RPMI8226 (cell line): ENCODE measurements at regions not wholly inside any gene's neighbourhood (a gene's known extent, or its start where the extent isn't known, plus 50 kb on each side); places are given as distances from the start of the nearest gene placed in this dataset.

Experiments used
- DNase-seq: peaks from one replicate; pipeline ENCODE4 v3.0.0-alpha.2; 2015

GRCh38 chr9:88326936-88327335 lies 61.3 kb upstream of the SPIN1 start:
- no peak for DNase-seq

DNA sequence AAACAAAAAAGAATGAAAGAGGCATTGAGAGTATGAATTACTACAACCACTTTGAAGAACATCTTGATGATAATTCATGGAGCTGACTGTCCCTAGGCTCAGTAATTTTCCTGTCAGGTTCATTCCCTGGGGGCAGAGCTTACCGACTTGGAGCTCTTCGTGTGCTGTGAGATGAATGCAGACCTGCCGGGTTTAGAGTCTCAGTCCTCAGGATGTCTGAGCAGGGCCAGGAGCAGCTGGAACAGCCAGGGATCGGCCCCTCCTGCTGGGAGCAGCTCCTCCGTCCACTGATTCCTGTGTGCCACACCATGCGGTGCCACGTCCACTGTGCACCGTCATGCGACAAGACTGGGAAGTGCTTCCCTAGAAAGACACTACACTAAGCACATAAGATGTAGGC lies 62.2 kb upstream of the SPIN1 start:
- no peak for DNase-seq

DNA sequence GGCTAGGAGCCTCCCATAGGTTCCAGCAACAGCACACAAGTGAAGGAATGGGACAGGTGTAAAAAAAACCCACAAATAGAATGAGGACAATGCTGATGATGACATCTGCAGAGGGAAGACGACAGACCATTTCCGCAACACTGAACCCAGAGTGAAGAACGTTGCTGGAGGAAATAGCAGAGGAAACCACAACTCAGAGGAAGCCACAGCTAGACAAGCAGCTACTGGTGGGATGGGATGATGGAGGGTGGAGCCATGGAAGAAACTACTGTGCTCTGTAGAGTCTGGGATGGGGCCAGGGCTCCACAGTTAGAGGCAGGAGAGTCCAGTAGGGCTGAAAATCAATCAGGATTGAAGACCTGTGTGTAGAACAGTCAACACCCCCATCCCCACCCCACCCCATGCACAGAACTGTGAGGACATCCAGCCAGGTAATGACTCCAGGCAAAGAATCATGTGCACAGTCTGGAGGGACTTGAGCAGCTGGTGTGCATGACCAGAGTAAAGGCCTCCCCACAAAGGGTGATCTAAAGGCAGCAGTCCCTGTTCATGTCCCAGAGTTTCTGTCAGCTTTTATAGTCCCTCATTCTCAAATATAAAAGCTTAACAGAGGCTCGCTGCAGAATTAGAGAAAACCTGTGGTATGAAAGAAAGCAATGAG lies 65.2 kb upstream of the SPIN1 start:
- peak; percentile 12 for DNase-seq

DNA sequence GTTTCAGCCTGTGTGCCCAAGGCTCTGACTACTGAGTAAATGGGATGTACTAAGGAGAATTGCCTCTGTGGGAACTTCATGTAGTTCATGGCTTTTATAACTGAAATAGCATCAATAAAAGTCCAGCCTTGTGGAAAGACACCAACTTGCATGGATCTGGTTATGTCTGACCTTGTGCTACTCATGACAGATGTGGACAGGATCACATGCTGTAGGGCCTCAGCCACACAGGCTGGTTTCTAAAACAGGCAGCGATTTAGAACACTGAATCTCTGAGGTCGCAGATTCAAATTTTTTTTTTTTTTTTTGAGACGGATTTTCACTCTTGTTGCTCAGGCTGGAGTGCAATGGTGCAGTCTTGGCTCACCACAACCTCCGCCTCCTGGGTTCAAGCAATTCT lies 66.5 kb upstream of the SPIN1 start:
- no peak for DNase-seq

DNA sequence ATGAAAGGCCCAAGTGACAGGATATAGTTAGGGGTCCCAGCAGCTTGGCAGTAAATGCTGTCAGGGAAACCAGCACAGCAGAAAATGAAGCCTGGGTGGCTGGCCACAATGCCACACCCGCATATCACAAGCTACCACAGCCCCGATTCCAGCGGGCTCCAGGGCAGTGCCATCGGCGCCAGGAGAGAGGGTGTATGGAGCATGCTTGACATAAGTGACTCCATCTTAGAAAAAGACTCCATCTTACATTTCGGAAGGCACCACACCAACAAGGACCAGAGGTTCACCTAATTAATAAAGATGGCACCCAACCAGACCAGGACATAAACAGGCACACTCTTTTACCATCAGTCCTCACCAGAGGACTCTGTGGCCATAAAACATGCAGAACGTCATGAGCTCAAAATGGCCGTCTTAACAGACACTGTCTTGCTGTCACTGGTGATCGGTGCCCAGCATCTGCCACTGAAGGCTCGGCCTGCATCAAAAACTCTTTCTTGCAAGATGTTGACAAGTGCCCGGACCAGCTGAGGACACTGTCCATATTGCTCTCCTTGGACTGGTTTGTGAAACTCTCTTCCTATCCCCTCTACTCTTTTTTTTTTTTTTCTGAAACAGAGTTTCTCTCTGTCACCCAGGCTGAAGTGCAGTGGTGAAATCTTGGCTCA lies 67.4 kb upstream of the SPIN1 start:
- no peak for DNase-seq

DNA sequence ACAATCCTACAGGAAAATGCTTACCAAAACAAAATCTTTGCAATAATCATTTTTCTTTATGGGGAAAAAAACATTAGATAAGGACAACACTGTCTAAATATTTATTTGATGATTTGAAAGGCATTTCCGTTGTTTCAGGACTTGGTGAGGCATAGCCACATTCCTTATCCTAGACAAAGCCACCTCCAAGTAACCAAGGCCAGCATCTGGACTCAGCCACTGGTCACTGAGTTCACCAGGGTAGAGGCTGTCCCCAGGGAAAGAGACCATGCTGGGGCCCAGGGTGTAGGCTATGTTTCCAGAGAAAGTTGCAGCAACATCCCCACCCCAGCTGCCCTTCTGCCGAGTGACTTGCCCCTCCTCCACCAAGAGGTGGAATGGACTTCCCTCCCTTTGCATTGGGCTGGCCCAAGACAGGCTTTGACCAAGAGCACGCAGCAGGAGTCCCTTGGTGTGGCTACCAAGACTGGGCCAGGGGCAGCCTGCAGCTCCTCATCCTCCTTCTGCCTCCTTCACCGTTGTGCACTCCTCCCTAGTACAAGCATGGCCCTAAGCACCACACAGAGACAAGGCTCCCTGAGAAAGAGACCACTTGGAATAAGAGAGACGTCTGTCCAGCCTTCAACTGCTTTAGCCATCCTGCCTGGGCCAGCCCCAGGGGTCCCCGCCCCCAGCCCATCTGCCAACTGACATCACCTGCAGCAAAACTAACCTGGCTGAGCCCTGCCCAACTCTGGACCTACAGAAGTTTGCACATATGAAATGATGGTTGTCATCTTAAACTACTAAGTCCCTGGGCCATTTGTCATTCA lies 68.1 kb upstream of the SPIN1 start:
- no peak for DNase-seq

DNA sequence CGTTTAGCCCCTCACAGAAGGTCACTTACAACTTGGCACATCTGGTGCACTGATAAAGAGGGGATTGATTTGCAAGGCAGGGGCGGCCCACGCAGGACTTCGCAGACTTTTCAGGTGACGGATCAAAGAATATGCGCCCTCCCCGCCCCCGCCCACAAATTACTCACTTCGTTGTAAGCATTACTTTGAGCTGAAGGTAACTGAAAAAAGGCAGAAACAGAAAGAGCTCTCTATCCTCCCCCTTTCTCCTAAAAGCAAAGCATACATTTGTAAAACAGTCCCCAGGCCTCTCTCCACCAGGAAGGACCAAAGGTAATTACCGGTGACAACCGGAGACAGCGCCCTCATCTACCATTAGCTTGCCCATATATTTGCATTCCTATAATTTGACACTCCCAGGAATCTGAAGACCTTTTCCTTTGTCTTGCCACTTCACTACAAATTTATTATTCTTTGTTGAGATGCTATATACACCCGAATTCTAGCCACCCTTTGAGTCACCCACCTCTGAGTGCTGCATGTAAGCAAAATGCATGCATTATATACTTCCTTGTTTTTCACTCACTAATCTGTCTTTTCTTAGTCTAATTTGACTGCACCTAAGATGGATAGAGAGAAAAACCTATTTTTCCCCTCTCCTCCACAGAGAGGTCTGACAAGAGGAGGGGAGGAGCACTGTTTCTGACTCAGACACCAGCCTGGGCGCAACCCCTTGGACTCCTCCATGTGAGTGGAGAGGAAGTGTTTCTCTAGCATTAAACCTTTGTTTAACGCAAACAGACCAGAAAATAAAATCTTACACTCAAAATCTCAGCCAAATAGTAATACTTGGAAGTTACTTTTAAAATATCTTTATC lies 74.7 kb upstream of the SPIN1 start:
- DNase-seq: no peak

GRCh38 chr9:88312517-88313103 lies 75.6 kb upstream of the SPIN1 start:
- DNase-seq: no peak

DNA sequence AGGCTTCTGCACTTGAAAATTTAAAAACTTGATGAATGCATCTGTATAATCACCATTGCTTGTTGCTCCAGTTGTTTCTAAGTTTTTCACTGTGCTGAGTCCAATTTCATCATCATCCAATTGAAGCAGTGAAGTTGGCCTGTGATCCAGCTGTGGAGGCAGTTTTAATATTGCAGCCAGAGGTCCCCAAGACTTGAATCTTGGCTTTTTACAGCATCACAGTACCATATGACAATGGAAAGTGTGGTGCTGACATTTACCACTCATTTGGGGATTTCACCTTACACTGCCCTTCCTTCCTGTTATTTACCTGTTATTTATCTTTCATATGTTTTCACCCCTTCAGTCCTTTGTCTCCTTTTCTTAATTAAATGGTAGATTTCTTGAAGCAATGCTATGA lies 76.2 kb upstream of the SPIN1 start:
- DNase-seq: no peak

DNA sequence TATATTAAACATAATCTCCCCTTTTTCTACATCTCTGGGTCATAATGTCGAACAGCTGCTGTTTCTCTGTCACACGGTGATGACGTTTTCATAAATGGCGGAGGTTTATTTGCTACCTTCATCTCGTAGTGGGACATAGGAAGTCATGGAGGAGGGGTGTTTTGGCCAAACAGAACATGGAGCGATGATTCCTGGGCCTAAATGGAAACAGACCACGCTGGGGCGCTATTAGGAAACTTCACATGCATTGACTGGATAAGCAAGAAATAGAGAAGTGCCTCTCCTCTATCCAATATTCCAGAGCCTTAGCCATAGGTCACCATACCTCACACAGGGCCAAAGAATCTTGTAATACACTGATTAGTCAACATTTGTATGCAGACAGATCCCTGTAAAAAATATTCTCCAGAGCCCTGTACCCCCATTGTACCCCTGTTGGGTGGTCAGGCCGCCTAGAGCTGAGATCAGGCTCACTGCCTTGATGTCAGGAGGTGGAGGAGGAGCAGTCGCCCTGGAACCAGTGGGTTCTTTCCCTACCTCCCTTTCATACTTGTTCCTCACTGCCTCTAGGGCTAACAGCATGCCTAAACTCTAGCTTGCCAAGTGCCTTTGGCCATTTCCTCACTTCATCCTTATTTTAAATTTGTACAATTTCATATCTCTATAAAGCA lies 77.8 kb upstream of the SPIN1 start:
- no peak for DNase-seq

DNA sequence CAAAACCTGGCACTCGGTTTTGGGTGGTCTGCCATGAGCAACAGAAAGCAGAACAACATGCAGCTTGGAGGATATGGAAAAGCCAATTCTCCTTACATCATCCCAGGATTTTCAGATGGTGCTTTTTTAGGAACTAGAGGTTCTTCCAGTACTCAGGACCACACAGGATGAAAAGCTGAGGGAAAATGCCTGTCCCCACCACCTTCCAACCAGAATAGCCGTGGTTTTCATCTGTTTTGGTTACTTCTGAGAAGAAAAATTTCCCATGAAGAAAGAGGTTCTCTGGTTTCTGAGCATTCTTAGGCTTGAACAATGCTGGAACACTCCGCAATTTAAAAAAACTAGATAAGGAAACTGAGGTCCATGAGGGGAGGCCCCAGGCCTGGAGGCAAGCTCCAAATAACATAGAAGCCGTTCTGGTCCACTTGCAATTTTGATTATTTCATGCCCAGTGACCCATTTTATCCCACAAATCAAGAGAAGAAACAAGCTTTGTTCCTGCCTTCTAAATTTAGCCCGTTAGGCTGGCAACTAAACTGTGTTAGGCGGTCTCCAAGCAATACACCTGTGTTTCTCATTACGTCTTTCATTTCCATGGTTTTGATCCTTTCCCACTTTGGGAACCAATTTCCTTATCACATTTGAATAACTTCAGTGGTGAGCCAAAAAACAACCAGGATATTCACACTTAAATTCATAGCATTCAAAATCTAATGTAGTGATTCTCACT lies 79.2 kb upstream of the SPIN1 start:
- no peak for DNase-seq

DNA sequence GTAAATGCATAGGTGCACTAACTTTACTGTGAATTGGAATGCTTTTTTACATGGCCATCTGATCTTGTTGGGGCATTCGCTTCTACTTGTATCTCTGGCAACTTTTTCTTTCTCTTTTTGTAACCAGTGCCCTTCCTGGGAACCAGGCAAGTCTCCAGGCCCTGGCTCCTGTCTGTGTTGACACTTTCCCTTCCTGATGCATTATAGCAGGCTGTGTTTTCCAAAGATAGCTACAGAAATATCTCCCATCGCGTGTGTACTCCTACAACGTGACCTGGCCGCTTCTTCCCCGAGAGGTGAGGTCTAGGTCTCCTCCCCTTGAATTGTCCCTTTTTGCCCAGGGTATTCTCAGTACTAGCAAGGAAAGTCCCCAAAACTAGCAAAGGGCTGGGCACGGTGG lies 81.1 kb upstream of the SPIN1 start:
- DNase-seq: no peak

- no peak for DNase-seq
These were observed 84.4 kb upstream of the SPIN1 start for GRCh38 chr9:88303721-88304451.

GRCh38 chr9:88302579-88303324 lies 85.5 kb upstream of the SPIN1 start:
- DNase-seq: no peak

- DNase-seq: no peak
These were observed 87.7 kb upstream of the SPIN1 start for GRCh38 chr9:88300556-88300955.

- DNase-seq: no peak
These were observed 96.4 kb upstream of the SPIN1 start for GRCh38 chr9:88291856-88292255.

- no peak for DNase-seq
These were observed 97.2 kb upstream of the SPIN1 start for GRCh38 chr9:88291056-88291455.

DNA sequence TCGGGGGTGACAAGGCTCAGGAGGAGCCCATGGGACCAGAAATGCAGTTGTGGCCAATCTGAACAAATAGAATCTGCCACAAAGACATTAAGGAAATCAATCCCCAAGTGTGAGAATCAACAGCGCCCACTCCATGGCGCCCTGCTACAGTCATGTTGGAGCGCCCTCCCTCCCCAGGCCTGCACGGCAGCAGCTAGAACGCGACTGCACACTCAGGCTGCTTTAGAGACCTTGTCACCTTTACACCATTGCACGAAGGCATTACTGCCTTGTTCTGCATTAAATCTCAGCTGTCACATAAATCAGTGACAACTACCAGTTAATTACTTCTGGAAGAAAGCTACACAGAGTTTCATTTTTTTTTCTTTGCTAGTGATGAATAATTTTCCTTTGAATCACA lies 98.7 kb upstream of the SPIN1 start:
- no peak for DNase-seq

GRCh38 chr9:88287972-88288371 lies 100.3 kb upstream of the SPIN1 start:
- DNase-seq: no peak

GRCh38 chr9:88280816-88281382 lies 107.3 kb upstream of the SPIN1 start:
- DNase-seq: peak; percentile 9
